Activated CD4-positive, alpha-beta T cell treated with anti-CD3 and anti-CD28 coated beads, Interleukin-2, amount 50 U/mL, for 16 hours (primary cell): ENCODE measurements at regions not wholly inside any gene's neighbourhood (a gene's known extent, or its start where the extent isn't known, plus 50 kb on each side); places are given as distances from the start of the nearest gene placed in this dataset.
"Not testable (repeated sequence)": the region's sequence is repeated elsewhere in the genome, so short reads cannot be mapped to it uniquely, and the experiment has no call there.

ENCODE experiments used
- DNase-seq: peaks from one replicate; pipeline ENCODE4 v3.0.0-alpha.2; 2020

DNA sequence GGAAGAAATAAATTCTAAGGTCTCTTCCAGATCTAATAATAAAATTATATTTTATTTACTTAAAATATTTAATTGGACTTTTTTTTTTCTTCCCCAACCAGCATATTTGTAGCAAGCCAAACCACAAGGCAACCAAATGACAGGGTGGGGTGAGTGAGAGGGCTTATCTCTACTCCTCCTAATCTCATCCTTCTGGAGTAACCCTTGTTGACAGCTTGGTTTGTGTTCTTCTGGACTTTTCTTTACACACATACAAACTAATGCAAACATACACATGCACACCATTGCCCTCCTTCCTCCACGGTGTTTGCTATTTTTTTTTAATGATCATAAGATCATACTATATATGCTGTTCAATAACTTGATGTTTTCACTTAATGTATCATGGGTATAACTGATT is 383.1 kb downstream of the DLEU7 start:
- DNase-seq, result no peak

DNA sequence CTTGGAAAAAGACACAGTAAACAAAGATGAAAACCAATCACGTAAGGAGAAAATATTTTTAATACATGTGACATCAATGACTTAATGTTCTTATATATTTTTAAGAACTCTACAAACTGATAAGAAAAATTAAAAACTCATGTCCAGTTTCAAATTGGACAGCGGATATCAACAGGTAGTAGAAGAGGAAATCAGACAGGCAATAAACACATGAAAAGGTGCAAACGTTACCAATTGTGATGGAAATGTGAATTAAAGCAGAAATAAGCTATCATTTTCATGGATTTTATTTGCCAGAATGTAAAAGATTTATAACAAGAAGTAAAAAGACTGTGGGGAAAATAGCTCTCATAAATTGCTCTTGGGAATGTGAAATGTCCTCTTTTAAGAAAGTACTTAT is 382.3 kb downstream of the DLEU7 start:
- no peak for DNase-seq

DNA sequence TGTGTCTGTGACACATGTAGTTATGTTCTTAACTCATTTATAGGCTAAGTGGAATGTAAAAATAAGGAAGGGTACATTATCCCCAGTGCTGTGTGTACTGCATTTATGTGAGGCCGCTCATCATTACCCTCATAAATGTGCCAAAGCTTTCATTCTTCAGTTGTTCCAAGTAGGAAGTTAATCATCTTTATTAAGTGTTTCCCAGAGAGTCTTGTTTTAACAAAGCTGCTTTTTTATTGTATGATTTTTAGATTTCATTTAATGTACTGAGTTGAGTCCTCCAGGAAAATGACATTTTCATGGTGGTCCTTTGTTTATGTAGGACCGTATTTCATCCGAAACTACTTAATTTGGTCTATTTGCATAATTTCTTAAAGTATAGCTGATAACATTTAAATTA is 379.8 kb downstream of the DLEU7 start:
- DNase-seq, result no peak

DNA sequence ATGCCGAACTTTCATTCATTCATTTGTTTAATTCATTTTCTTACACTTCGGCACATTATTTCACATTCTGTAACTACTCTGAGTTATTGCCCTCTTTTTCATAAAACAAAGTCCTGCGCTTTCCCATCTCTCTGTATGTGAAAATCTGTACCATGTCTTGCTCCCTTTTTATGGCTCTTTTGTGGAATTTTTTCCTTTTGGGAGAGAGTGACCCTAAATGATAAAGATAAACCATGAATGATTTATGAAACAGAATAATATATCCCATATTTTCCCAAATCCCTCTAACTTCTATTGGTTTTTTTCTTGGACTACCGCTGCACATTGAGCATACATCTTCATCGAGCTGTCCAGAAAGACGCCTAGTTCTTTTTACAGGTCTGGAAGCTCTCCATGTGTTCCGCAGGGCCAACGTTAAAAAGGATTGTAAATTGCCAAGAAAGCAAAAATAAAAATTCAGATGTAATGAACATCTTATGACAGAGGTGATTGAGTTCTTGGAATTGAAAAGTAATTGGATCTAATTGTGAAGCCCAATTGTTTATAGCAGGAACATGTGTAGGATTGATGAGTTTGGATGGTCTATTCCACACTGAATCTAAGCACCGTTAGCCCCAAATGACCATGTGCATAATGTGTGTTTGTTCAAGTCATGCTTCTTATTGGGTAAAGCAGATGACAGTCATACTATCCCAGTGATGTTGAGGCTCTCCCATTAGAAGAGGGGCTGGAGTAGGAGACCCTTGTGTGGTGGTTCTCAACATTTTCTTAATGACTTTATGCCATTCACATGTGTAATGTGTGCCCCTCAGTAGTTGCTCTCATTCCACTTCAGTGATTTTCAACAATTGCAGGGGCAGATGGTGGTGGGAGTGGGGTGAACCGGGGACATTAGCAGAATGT is 378.9 kb downstream of the DLEU7 start:
- no peak for DNase-seq

DNA sequence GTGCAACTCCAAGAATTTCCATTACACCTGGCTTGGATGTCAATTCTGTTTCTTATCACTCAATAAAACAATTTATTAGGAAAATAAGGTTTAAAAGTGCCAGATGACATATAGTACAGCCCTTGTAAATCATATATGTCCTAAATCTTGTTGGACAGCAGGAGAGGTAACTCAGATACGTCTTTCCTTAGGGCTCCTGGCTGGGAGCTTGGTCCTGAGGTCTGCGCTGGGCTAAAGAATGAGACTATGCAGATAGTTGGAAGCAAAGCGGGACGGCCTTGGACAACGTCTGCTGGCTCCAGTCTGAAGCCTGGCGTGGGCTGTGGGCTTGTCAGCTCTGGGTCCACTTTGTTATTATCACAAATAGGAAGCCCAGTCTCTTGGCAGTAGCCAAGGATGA is 377.0 kb downstream of the DLEU7 start:
- DNase-seq, result no peak

DNA sequence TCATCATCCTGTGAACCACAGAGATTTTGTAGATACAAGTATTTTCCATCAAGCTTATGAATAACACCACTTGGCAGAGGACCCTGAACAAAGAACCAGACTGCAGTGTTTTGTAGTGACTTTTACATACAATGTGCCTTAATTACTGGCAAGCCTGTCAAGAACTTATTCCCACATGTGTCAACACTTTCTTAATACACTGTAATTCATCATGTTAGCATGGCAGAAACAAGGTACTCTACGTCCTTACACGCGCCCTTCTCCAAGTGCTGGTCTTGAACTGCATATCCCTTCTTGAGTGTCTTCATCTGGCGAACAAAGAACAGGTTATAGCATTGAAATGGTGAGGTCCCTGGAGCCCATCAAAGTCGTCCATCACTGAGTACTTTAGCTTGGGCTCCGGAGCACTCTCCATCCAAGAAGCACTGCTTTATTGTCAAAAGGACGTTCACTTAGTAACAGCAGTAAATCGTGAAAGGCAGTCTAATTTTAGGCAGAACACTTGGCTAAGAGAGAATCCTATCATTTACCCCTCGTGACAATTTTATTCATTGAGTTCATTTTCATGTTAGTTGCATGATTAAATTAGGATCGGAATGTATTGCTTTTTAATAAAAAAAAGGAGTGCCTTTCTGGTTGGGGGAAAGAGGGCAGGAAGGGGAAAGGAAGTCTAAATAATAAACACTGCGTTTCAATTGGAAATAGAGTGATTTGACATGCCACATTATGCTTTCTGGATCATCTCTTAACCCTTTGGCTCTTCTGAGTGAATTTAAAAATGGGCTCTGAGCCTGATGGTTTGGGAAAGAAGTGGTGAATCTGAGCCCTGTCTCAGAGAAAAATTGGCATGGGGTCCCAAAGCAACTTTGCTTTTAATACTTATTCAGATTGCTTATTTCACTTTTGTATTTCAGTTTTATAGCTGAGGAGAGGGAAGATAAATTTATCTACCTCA is 376.1 kb downstream of the DLEU7 start:
- DNase-seq, result no peak

DNA sequence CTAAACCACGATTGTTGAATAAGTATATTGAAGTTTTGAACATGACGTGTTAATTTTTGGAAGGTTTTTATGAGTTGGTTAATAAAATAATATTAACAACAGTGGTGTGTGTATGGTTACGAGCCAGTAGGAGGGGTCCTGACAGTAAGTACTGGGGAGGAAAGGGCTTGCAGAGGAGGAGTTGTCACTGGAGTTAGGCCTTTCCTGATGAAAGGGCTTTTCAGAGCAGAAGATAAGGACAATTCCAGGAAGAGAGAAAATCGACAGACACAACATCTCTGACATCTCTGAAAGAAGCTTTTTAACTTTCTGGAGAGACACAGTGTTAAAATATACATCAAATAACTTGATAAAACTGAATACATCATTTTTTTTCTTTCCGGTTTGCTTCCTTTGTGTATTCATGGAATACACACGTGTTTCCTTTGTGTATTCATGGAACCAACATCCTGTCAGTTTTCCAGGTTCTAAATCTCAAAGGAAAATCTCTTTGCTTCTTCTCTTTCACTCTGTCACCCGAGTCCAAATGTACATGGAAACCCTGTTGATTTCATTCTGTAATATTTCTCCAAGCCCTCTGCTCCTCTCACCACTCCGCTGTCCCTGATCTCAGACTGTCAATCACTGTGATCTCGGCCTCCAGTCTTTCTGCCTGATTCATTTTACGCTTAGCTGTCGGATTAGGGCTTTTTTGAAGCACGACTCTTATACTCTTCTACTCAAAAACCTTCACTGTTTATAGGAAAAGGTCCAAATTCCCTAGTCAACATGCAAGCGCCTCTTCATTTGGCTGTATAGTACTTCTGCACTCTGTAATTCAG is 374.4 kb downstream of the DLEU7 start:
- no peak for DNase-seq

DNA sequence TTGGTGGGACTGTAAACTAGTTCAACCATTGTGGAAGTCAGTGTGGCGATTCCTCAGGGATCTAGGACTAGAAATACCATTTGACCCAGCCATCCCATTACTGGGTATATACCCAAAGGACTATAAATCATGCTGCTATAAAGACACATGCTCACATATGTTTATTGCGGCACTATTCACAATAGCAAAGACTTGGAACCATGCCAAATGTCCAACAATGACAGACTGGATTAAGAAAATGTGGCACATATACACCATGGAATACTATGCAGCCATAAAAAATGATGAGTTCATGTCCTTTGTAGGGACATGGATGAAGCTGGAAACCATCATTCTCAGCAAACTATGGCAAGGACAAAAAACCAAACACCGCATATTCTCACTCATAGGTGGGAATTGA is 370.4 kb downstream of the DLEU7 start:
- not testable (repeated sequence) for DNase-seq

DNA sequence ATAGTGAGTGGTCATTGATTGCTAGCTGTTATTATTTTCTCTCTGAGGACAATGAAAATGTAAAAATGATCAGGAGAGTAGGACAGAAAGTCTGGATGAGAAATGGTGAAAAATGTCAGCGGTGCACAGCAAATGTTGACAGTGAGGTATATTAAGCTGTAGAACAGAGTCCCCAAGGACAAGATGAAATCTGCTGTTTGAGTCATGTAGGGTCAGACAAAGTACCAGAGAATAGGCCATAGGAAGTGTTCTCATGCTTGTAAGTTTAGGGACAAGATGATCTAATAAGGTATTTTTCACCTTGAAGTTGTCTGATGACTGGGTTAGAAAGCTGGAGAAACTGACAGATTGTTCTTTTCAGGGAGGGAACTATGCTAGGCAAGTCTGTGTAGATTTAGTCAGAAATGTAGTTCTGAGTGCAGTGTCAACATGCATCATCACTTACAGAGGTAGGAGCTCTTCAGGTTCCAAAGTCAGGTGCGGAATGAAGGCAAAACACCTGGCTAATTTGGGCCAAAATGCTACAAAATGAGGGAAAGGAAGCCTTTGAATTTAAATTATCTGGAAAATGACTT is 369.3 kb downstream of the DLEU7 start:
- DNase-seq, result no peak

DNA sequence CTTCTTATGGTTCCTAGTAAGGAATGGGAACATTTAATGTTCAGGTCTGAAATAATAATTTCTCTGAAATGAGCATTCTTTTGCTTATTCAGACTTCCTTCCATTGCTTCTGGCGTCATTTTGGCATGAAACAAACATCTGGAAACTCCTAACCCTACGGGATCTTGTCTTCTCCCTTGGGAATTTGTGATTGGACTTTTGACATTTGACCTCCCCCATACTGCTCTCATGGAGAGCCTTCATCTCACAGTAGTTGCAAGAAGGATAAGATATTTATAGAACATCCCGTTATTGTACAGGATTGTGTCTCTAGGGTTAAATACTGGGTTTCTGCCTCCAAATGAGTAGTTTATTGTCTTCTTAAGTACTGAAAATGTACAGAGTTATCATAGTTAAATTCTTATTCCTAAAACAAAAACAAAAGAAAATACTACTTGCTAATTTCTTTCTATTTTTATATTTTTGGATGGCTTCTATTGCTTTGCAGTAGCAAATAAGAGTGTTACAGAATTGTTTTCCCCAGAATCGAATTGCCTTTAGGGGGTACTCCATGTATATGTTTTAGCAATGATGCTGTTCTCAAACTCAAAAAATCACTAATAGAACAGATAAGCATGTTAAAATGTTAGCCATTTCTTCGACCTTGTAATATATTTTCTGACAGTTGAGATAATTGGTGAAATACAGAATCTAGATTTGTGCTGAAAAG is 366.8 kb downstream of the DLEU7 start:
- no peak for DNase-seq

DNA sequence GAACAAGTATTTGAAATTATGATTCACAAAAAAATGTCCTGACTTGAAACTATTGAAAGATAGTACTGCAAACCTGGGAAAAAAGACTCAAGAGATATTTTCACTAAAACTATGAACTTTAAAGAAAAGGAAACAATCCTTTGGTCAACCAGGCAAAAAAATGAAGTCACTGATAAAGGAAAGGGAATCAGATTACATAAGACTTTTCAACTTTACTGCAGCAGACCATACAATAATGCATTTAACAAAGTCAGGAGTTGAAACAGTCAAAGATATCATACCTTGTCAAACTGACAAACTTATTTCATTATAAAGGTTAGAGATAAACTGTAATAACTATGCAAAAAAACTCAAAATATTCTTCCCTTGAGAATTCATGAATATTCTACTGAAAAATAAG is 361.6 kb downstream of the DLEU7 start:
- DNase-seq, result no peak

DNA sequence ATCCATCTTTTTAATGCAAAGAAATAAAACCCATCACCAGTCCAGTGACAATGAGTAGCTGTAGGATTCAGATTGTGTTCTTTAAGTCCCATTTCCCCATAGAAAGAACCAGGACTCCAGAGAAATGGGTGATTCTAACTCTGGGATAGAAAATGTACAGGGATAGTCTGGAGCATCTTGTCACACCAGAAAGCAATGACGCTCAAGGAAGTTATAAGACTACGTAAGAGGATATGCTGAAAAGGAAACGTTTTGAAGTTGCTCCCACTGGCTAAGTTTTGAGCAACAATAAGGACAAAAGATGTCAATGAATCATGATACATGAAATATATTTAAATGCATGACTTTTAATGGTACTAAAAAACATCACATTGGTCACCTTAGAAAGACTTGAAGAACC is 360.1 kb downstream of the DLEU7 start:
- no peak for DNase-seq

DNA sequence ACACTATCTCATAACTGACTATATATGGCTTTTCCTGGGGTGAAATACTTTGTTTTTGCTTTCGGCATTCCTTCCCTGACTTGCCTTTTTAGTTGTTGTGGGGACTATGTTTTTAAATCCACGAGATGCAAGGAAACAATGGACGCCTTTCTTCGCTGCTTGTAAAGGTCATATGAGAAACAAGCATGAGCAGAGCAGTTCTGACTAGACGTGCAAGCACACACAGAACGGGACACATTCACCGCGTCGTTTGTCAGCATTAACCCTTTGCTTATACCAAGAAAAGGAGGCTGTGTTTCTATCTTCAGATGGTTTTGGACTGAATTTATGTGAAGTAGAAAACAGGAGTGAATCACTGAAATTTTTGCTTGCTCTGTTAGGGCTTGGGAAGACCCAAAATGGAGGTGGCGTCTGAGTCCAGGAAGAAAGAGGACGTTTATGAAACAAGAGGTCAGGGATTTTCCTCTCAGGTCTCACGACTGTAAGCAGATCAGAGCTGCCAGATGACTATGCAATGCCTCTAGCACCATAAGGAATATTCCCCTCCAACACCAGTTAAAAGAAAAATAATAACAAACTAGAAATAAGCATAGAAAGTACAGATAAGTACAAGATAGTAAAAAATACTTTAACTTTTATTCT is 358.9 kb downstream of the DLEU7 start:
- DNase-seq, result no peak

DNA sequence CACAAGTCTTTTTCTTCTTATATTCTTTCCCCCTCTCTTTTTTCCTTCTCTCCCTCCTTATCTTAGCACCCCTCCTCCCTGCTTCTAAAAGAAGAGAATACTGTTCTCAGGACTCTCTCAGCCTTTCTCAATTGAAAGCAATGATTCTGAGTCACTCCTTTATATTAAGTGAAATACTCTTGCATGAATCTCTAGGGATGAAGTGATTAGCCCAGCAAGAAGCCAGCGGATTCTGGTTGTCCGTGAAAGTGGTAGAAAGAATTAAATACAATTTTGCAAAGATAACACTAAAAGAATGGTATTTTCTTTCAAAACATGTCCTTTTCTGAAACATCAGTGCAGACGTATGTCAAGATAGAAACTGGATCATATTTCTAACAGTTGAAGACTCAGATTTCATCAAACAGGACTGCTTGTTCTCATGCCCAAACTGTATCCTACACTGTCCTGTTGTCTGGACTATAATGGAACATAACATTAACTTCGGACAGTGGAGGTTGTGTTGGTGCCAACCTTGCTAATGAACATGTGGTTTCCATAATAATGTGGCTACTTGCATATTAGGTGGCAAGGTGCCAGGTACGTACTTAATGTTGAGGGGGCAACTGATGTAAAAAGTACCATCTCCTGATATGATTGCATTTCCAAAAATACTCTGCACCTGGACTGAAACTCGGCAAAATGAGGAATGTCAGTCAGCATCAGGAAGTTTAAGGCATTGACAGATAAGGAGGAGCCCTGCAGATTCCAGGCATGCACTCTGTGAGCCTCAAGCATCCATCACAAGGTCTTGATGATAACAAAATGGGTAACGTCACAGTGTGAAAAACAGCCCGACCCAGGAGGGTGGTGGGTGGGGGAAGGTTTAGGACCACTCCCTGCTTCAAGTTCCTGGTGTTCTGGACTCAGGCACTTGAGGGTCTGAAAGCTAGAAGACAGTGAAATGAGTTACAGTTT is 357.2 kb downstream of the DLEU7 start:
- DNase-seq, result no peak

DNA sequence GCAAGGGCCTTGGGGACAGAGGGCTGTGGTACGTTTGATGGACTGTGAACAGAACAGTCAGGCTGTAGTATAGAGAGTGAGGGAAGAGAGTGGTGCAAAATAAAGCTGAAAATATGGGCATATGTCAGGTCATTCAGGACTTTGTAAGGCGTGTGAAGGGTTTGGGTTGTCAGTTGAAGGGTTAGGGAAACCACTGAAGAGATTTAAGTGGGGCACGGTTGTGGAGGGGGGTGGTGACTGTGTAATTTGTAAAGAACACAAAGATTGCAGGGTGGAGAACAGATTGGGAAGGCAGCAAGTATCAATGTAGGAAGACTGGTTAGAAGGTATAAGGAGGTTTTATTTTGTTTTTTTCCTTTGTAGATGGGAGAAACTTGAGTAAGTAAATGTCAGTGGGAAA is 349.8 kb downstream of the DLEU7 start:
- DNase-seq, result no peak

DNA sequence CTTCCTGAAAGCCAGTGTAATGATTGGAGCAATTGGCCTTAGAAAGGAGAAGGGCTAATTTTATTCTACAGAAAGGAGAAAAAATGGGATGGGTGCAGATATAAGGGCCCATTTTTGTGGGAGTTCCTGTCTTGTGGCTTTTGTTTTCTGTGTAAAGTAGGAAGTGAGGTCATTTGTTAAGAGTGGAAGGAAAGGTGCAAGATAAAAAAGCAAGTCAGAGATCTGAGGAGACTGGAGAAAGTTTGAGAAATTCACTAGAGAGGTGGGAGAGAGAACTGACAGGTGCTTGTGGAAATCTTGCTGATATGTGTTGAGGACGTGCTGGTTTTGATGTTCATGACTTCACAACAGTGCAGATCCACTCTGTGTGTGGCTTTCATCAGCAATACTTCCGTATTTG is 349.4 kb downstream of the DLEU7 start:
- DNase-seq, result no peak

DNA sequence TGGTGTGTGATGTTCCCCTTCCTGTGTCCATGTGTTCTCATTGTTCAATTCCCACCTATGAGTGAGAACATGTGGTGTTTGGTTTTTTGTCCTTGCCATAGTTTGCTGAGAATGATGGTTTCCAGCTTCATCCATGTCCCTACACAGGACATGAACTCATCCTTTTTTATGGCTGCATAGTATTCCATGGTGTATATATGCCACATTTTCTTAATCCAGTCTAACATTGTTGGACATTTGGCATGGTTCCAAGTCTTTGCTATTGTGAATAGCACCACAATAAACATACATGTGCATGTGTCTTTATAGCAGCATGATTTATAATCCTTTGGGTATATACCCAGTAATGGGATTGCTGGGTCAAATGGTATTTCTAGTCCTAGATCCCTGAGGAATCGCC is 340.3 kb downstream of the DLEU7 start:
- DNase-seq, result not testable (repeated sequence)

DNA sequence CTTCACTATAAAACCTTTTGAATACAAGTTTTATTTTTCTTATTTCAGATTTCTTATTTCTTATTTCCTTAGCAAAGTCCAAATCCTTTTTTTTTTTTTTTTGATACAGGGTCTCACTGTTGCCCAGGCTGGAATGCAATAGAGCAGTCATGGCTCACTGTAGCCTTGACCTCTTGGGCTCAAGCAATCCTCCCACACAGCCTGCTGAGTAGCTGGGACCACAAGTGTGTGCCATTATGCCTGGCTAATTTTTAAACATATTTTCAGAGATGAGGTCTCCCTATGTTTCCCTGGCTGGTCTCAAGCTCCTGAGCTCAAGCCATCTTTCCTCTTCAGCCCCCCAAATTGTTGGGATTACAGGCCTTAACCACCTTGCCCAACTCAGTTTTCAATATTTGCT is 334.3 kb downstream of the DLEU7 start:
- no peak for DNase-seq

DNA sequence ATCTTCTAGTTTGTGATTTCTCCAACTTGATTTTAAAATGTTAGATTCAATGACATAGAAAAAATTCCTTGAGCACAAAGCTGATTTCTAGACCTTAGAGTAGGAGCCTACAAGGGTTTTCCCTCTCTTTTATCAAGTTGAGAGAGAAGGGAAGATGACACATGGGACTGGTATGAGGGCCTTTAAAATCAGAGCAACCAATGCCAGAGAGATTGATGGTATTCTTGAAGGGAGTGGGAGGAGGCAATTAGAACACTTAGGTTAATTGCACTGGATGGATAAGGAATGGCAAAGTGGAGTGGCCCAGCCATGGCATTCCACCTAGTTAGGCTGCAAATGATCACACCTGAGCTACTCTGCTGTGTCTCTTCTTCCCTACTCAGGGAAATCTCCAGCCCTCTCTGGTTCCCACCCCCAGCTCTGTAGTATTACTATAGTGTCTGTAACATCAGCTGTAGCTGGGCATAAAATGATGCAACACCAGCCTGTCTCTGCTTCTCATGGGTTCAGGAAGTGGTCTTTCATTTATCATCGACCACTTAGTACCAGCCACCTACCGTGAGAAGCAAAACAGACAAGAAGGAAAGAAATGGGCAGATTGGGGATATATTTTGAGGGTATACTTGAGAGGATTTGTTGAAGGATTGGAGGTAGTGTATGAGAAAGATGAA is 333.6 kb downstream of the DLEU7 start:
- DNase-seq, result no peak
